DMS153 (cell line): ENCODE measurements at regions not wholly inside any gene's neighbourhood (a gene's known extent, or its start where the extent isn't known, plus 50 kb on each side); places are given as distances from the start of the nearest gene placed in this dataset.

Experiments used
- DNase-seq: peaks from one replicate; lab custom pipeline; 2025; lab: John Stamatoyannopoulos, UW

GRCh38 chr13:40145139-40145538 is 489.7 kb downstream of the COG6 start:
- no peak for DNase-seq

GRCh38 chr13:40146063-40146462 is 490.6 kb downstream of the COG6 start:
- DNase-seq, result no peak

- DNase-seq, result no peak
These were observed 491.2 kb downstream of the COG6 start for GRCh38 chr13:40146611-40147117.

GRCh38 chr13:40148101-40148500 is 492.6 kb downstream of the COG6 start:
- DNase-seq, result no peak

GRCh38 chr13:40148742-40149141 is 493.3 kb downstream of the COG6 start:
- DNase-seq, result no peak

- DNase-seq, result no peak
These were observed 494.3 kb downstream of the COG6 start for GRCh38 chr13:40149611-40150274.

GRCh38 chr13:40151673-40152072 is 496.2 kb downstream of the COG6 start:
- no peak for DNase-seq

- DNase-seq, result no peak
These were observed 496.7 kb downstream of the COG6 start for GRCh38 chr13:40152145-40152544.

- DNase-seq, result no peak
These were observed 497.5 kb downstream of the COG6 start for GRCh38 chr13:40152922-40153321.

- no peak for DNase-seq
These were observed 498.1 kb downstream of the COG6 start for GRCh38 chr13:40153516-40153915.

- no peak for DNase-seq
These were observed 499.7 kb downstream of the COG6 start for GRCh38 chr13:40155201-40155600.

GRCh38 chr13:40158218-40158617 is 502.8 kb downstream of the COG6 start:
- no peak for DNase-seq

- DNase-seq, result no peak
These were observed 503.3 kb downstream of the COG6 start for GRCh38 chr13:40158757-40159156.

- no peak for DNase-seq
These were observed 504.3 kb downstream of the COG6 start for GRCh38 chr13:40159736-40160135.

- no peak for DNase-seq
These were observed 505.3 kb downstream of the COG6 start for GRCh38 chr13:40160618-40161350.

- no peak for DNase-seq
These were observed 505.1 kb downstream of the FOXO1 start for GRCh38 chr13:40161351-40161810.

GRCh38 chr13:40161931-40162330 is 504.5 kb downstream of the FOXO1 start:
- DNase-seq, result no peak

- DNase-seq, result no peak
These were observed 503.1 kb downstream of the FOXO1 start for GRCh38 chr13:40163066-40164000.

- DNase-seq, result no peak
These were observed 502.3 kb downstream of the FOXO1 start for GRCh38 chr13:40164133-40164532.

GRCh38 chr13:40165316-40165932 is 501.0 kb downstream of the FOXO1 start:
- DNase-seq, result no peak

GRCh38 chr13:40167327-40167726 is 499.1 kb downstream of the FOXO1 start:
- DNase-seq, result no peak
